ENCODE measurements at regions not wholly inside any gene's neighbourhood (a gene's known extent, or its start where the extent isn't known, plus 50 kb on each side); places are given as distances from the start of the nearest gene placed in this dataset.

GRCh38 chr10:46220872-46221538 lies 65.8 kb upstream of the ANTXRL start:
- ATAC-seq (ENCODE audit: insufficient read depth, low FRiP score) (no peak), DNase-seq (no peak)
- 75 to 77% methylated on average over 9 of the region's 9 CpGs for WGBS, 2 donors
- no peaks in the 10 kb centered on the region for H3K27me3 ChIP-seq (ENCODE audit: control insufficient read depth in 3 of 3, insufficient read depth in 3 of 3, low read length in 2 of 3)
- H3K36me3 ChIP-seq (ENCODE audit: control insufficient read depth in 4 of 4, insufficient read depth in 4 of 4, low read length in 4 of 4), result no peaks in the 10 kb centered on the region
- H3K9me3 ChIP-seq (ENCODE audit: control insufficient read depth in 4 of 4, insufficient read depth in 3 of 4, low read length in 3 of 4), result peaks cover 0 to 4% (median 0%) of the 10 kb centered on the region in 4 donors
- peaks cover 0 to 5% (median 0%) of the 10 kb centered on the region in 5 donors for H3K4me1 ChIP-seq (ENCODE audit: control insufficient read depth in 5 of 5, insufficient read depth in 5 of 5, low read length in 5 of 5)
- no peak for TF ChIP-seq CTCF (IDR thresholded peaks at IDR 0.05; ENCODE audit: control extremely low read depth, extremely low read depth)
- H3K4me3 ChIP-seq, result no peak overlapping the region
- no peak overlapping the region for H3K27ac ChIP-seq (ENCODE audit: low read depth in 1 of 2, low read length in 1 of 2)
- no peak overlapping the region for H3K9ac ChIP-seq (ENCODE audit: insufficient read depth in 1 of 2, low read length in 2 of 2)

- Histone ChIP-seq H3K9ac (ENCODE audit: insufficient read depth in 1 of 2, low read length in 2 of 2) (no peak overlapping the region), H3K9me3 (ENCODE audit: control insufficient read depth in 4 of 4, insufficient read depth in 3 of 4, low read length in 3 of 4) (peaks cover 0 to 4% (median 0%) of the 10 kb centered on the region in 4 donors), H3K27ac (ENCODE audit: low read depth in 1 of 2, low read length in 1 of 2) (no peak overlapping the region), H3K4me1 (ENCODE audit: control insufficient read depth in 5 of 5, insufficient read depth in 5 of 5, low read length in 5 of 5) (peaks cover 0 to 5% (median 0%) of the 10 kb centered on the region in 5 donors), H3K36me3 (ENCODE audit: control insufficient read depth in 4 of 4, insufficient read depth in 4 of 4, low read length in 4 of 4) (no peaks in the 10 kb centered on the region), H3K27me3 (ENCODE audit: control insufficient read depth in 3 of 3, insufficient read depth in 3 of 3, low read length in 2 of 3) (no peaks in the 10 kb centered on the region), H3K4me3 (no peak overlapping the region)
- no peak for TF ChIP-seq CTCF (IDR thresholded peaks at IDR 0.05; ENCODE audit: control extremely low read depth, extremely low read depth)
- no peak for ATAC-seq (ENCODE audit: insufficient read depth, low FRiP score)
- DNase-seq, result no peak
- 94 to 98% methylated on average over 4 of the region's 4 CpGs for WGBS, 2 donors
These were observed 64.3 kb upstream of the ANTXRL start for GRCh38 chr10:46222364-46222935.

GRCh38 chr10:46223064-46223480 lies 63.7 kb upstream of the ANTXRL start:
- H3K9me3 ChIP-seq (ENCODE audit: control insufficient read depth in 4 of 4, insufficient read depth in 3 of 4, low read length in 3 of 4), result peaks cover 0 to 4% (median 0%) of the 10 kb centered on the region in 4 donors
- DNase-seq (no peak), ATAC-seq (ENCODE audit: insufficient read depth, low FRiP score) (no peak)
- H3K9ac ChIP-seq (ENCODE audit: insufficient read depth in 1 of 2, low read length in 2 of 2), result no peak overlapping the region
- TF ChIP-seq CTCF (IDR thresholded peaks at IDR 0.05; ENCODE audit: control extremely low read depth, extremely low read depth), result no peak
- H3K4me3 ChIP-seq, result no peak overlapping the region
- H3K27me3 ChIP-seq (ENCODE audit: control insufficient read depth in 3 of 3, insufficient read depth in 3 of 3, low read length in 2 of 3), result no peaks in the 10 kb centered on the region
- H3K4me1 ChIP-seq (ENCODE audit: control insufficient read depth in 5 of 5, insufficient read depth in 5 of 5, low read length in 5 of 5), result no peaks in the 10 kb centered on the region
- H3K27ac ChIP-seq (ENCODE audit: low read depth in 1 of 2, low read length in 1 of 2), result no peak overlapping the region
- no peaks in the 10 kb centered on the region for H3K36me3 ChIP-seq (ENCODE audit: control insufficient read depth in 4 of 4, insufficient read depth in 4 of 4, low read length in 4 of 4)
- WGBS, 2 donors, result 94 to 99% methylated on average over 5 of the region's 5 CpGs
